Left ventricle myocardium inferior (tissue), 1 donor: ENCODE measurements at regions not wholly inside any gene's neighbourhood (a gene's known extent, or its start where the extent isn't known, plus 50 kb on each side); places are given as distances from the start of the nearest gene placed in this dataset.

Source experiments
- DNase-seq: peaks from one replicate; pipeline ENCODE4 v3.0.0-alpha.2; 2020
- H3K27ac ChIP-seq: fragments of 200-600 bp; replicated peaks from 2 replicates; pipeline ENCODE4 v1.8.0; 2021
- H3K27me3 ChIP-seq: fragments of 200-600 bp; 2 replicates; pipeline ENCODE4 v1.8.0; 2021; ENCODE audit warnings: low read depth
- H3K36me3 ChIP-seq: fragments of 200-600 bp; 2 replicates; pipeline ENCODE4 v1.8.0; 2021
- H3K4me1 ChIP-seq: fragments of 200-600 bp; 2 replicates; pipeline ENCODE4 v1.8.0; 2021
- H3K4me3 ChIP-seq: fragments of 200-600 bp; 2 replicates; pipeline ENCODE4 v1.8.0; 2021; ENCODE audit warnings: mild to moderate bottlenecking, moderate library complexity
- H3K9me3 ChIP-seq: fragments of 200-600 bp; replicated peaks from 2 replicates; pipeline ENCODE4 v1.8.0; 2021
- intact Hi-C: fragments of 100-400 bp; cut with micrococcal nuclease; formaldehyde crosslinking; loops from one replicate; pipeline ENCODE4 v1.11.0; 2022
- TF ChIP-seq, protein P1 (sequence below): fragments of 200-600 bp; IDR thresholded peaks from 2 replicates; pipeline ENCODE4 v1.8.0; 2021; ENCODE audit warnings: antibody characterized with exemption, mild to moderate bottlenecking, borderline replicate concordance
- donor health status: DM: no; HTN: yes; CAD: no; lungs with severe emphysema.

GRCh38 chr2:19685731-19686130, 216.1 kb downstream of the TTC32 start:
- H3K4me1 ChIP-seq, result peaks cover 8% of the 10 kb centered on the region
- H3K27me3 ChIP-seq, result no peaks in the 10 kb centered on the region
- TF ChIP-seq, protein P1, sequence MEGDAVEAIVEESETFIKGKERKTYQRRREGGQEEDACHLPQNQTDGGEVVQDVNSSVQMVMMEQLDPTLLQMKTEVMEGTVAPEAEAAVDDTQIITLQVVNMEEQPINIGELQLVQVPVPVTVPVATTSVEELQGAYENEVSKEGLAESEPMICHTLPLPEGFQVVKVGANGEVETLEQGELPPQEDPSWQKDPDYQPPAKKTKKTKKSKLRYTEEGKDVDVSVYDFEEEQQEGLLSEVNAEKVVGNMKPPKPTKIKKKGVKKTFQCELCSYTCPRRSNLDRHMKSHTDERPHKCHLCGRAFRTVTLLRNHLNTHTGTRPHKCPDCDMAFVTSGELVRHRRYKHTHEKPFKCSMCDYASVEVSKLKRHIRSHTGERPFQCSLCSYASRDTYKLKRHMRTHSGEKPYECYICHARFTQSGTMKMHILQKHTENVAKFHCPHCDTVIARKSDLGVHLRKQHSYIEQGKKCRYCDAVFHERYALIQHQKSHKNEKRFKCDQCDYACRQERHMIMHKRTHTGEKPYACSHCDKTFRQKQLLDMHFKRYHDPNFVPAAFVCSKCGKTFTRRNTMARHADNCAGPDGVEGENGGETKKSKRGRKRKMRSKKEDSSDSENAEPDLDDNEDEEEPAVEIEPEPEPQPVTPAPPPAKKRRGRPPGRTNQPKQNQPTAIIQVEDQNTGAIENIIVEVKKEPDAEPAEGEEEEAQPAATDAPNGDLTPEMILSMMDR, result no peak
- H3K36me3 ChIP-seq, result no peaks in the 10 kb centered on the region
- no peak for DNase-seq
- intact Hi-C loops, result no loop called here
- no peak overlapping the region for H3K27ac ChIP-seq
- no peaks in the 10 kb centered on the region for H3K9me3 ChIP-seq
- no peak overlapping the region for H3K4me3 ChIP-seq

DNA sequence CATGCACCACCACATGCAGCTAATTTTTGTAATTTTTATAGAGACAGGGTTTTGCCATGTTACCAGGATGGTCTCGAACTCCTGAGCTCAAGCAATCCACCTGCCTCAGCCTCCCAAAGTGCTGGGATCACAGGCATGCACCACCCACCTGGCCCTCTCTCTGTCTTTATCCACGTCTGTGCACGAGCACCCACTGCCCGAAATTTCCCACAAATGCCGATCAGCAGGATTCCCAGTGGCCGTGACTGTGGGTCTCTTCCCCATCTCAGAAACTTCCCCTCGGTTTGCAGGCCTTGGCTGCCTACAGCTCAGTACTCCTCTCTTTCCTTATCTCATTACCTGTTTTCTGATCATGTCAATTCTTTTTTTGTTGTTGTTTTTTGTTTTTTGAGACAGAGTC, 217.3 kb downstream of the TTC32 start:
- Histone ChIP-seq H3K27me3 (no peaks in the 10 kb centered on the region), H3K4me3 (no peak overlapping the region), H3K36me3 (no peaks in the 10 kb centered on the region), H3K27ac (no peak overlapping the region), H3K9me3 (no peaks in the 10 kb centered on the region), H3K4me1 (peaks cover 8% of the 10 kb centered on the region)
- DNase-seq, result no peak
- intact Hi-C loops, result no loop called here
- TF ChIP-seq, protein P1, result no peak

- H3K36me3 ChIP-seq, result no peaks in the 10 kb centered on the region
- no peaks in the 10 kb centered on the region for H3K27me3 ChIP-seq
- H3K4me3 ChIP-seq, result no peak overlapping the region
- no peaks in the 10 kb centered on the region for H3K9me3 ChIP-seq
- DNase-seq, result no peak
- intact Hi-C loops, result no loop called here
- peaks cover 9% of the 10 kb centered on the region for H3K4me1 ChIP-seq
- H3K27ac ChIP-seq, result no peak overlapping the region
- TF ChIP-seq, protein P1, result no peak
Measured at GRCh38 chr2:19683556-19683955, 218.2 kb downstream of the TTC32 start.

DNA sequence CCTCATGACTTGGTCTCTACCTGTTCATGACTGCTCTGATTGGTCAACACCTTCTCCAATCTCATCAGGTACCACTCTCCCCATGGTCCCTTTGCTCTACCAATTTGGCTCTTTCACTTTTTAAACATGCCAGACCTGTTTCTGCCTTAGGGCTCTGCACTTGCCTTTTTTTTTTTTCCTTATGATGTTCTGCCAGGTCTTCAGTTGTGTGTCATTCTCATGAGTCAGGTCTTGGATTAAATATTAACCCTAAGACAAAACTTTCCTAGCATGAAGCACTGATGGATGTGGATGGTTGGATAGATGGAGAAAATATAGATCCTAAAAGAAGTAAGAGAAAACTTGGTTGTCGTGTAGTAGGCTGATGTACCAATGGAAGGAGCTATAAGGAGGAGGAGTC, 219.3 kb downstream of the TTC32 start:
- DNase-seq, result no peak
- Histone ChIP-seq H3K27me3 (no peaks in the 10 kb centered on the region), H3K4me1 (peaks cover 6% of the 10 kb centered on the region), H3K36me3 (no peaks in the 10 kb centered on the region), H3K4me3 (no peak overlapping the region), H3K27ac (no peak overlapping the region), H3K9me3 (no peaks in the 10 kb centered on the region)
- TF ChIP-seq, protein P1, result no peak
- intact Hi-C loops, result no loop called here

DNA sequence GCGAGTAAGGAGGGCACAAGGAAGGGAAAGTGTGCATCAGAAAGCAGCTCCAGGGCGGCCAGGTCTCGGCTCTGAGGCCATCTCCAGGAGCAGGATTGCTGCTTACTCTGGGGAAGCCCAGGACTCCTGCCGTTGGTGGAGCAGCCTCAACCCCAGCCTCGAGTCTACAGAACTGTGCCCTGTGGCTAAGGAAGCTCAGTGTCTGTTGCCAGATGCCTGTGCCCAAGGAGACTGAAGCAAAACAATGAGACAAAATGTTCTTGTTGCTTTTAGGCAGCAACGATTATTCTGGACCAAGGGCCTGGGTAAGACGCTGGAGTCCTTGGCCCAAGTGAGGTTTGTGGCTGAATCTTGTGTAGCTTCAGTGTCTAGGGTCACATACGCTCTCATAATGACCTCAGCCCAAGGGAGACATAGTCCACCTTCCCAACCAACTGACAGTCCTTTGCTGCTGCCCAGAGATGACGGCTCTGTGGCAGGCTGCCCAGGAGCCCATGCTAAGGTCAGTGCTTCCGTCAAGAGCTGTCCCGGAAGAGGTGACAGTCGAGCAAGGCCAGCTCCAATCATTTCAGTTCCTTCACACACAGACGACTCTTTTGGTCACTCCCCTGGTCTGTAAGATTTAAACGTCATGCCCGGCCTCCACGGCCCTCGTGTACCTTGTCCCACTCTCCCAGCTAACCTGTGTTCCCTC, 223.8 kb downstream of the TTC32 start:
- Histone ChIP-seq H3K36me3 (no peaks in the 10 kb centered on the region), H3K27me3 (no peaks in the 10 kb centered on the region), H3K27ac (peak overlapping the region; percentile 78), H3K4me1 (peaks cover 12% of the 10 kb centered on the region), H3K9me3 (no peaks in the 10 kb centered on the region), H3K4me3 (no peak overlapping the region)
- DNase-seq, result peak; percentile 81
- TF ChIP-seq, protein P1, result no peak
- intact Hi-C loops, result no loop called here
